ENCODE measurements at regions not wholly inside any gene's neighbourhood (a gene's known extent, or its start where the extent isn't known, plus 50 kb on each side); places are given as distances from the start of the nearest gene placed in this dataset.
"Not testable (repeated sequence)": the region's sequence is repeated elsewhere in the genome, so short reads cannot be mapped to it uniquely, and the experiment has no call there.

DNA sequence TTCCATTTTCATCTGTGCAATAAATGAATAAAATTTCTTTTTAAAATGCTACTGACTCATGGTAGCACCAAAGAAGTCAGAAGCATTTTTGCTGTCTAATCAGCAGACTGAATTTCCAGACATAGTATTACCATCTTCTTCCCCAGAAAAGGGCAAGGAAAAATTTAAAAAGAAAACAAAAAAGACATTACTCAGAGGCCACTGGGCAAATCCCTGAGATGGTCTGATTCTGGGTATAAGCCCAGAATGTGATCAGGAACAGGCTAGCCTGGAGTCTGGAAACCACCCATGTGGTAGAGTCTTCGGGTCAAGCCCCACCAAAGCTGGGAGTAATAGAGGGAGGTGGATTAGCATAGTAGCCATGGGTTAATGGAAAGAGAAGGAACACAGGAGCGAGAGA lies 342.8 kb downstream of the FBXW7 start:
- DNase-seq (ENCODE audit: low spot score): no peak

DNA sequence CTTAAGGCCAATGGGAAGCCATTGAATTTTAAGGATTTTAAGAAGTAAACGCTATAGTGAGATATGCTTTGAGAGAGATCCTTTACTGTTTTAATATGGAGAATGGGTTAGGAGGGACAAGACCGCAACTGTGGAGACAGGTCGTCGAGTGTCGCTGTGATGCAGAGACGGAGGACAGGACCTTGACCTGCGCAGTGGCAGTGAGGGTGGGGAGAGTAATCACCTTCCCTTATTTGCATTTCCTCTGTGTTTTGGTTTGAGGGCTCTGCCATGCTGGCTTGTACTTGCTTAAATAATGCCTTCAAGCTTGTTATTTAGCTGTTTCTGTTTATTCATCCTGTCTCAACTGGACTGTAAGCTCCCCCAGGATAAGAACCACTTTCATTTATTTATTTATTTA lies 345.0 kb downstream of the FBXW7 start:
- DNase-seq (ENCODE audit: low spot score): no peak

DNA sequence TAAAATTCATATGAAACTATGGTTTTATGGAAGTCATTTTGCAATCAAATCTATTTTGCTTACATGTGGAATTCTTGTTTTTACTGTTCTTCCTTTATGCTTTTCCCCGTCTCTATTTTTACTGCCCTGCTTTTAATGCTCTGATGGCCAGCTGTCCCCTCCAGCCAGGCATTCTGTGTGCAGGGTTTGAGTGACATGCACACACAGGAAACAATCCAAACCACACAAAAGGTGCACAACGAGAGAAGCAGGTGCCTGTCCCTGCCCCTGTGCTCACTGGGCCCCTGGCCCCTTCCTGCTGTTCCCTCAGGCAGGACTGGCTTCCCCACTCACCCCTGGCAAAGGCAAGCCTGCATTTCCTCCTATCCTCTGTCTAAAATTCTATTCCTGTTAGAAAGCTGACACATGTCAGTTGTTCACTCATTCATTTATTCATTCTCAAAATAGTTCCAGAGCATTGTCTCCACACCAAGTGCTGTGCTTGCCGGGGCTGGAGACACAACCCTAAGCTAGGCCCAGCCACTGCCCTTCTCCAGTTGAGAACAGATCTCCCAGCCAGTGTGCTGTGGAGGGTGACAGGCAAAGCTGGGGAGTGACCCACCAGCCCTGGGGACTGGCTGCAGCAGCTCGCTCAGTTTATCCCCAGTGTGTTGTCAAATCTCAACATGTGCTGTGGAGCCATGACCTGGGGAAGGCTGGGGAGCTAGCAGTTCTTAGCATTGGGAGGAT lies 346.3 kb downstream of the FBXW7 start:
- DNase-seq (ENCODE audit: low spot score): no peak

DNA sequence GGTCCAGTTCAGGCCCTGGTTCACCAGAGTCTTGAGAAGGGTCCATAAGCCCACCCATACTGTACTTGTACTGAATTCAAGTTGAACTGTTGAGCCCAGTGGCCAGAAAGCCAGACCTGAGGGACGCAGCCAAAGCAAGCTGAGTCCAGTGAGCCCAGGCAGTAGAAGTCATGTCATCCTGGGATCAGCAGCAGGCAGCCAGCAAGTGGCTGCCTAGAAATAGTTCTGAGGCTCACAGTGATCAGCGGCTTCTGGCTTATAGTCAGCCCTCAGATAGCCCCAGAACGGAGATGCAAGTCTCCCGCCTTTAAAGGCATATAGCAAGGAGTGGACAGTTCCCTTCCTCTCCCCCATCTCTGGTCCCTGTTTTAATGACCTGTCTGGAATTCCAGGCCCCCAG lies 347.1 kb downstream of the FBXW7 start:
- DNase-seq (ENCODE audit: low spot score): no peak

DNA sequence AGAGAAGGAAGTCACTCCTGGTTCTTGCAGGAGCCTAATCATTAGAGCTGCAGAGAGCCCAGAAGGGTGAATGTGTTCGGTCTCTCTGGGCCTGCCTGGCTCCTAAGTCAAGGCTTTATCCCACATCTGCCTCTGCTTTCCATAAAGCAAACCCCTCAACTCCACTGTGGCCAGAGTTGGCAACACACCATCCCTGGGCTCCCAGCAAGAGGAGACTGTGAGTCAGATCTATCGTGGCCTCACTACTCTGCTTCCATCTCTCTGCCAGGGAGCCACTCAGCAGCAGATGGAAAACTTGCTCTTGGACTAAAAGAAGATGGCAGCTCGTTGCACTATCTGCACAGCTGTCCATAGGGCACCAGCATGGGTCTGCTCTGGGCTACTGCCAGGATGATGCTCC lies 348.2 kb downstream of the FBXW7 start:
- DNase-seq (ENCODE audit: low spot score): no peak

DNA sequence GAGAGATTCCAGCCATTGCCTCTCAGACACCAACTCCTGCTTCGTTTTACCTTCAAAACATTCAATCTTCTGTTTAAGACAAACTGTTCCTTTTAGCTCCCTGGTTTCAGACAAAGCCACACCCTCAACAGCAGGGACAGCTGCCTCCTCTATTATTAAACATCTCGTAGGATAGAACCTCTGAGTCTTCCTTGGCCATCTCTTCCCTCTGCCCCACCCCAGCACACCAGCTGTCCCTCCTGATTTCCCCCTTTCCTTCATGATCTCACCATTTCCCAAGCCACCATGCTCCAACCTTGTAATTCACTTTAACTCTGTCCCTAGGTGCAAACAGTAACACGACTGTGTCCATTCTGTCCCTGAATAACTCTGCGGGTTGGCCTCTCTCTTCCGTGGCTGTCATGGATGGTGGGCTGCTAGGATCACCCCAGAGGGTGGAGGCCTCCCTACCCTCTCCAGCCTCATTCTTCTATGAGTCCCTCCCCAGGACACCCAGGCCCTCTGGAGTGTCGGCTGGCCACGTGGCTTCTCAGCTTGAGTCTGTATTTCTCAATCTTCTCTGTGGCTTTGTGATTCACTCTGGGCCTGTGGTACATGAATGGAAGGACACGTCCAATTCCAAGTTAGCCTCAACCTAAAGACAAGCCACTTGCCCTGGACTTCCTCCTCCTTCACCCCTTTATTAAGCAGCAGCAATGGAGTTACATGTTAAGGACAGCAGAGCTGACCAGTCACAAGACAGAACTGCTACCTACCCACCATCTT lies 349.9 kb downstream of the FBXW7 start:
- DNase-seq (ENCODE audit: low spot score): no peak

DNA sequence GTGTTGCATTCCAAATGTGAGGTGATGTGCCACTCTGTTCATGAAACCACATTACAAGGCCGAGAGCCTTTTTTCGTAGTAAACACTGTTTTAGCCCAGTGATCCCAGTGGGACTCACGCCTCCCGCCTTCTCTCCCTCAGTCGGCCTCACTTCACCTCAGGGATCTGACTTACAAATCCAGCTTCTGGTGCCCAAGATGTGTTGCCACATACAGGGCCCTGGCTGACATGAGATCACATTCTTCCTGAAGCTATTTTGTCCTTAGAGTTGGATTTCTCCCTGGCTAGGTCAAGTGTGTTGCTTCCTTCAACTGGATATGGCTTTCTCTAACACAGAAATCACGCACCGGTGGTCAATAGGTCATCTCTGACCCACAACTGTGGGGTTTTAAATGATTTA lies 354.7 kb downstream of the FBXW7 start:
- no peak for DNase-seq (ENCODE audit: low spot score)

DNA sequence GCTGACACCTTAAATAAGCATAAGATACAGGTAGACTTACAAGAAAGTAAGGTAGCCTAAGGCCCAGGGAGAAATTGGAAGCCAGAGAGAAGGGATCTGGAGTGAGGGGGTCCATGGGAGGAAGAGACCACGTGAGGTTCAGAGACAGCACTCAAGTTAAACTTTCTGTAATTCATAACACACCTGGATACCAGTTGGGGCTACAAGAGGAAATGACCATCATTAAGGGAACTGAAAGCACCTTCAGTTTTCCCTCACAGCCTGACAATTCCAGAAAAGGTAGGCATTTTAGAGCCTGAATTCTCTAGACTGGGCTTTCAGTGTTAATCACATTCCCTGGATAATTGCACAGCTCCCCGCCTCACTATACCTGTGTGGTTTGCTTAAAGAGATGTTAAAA lies 355.5 kb downstream of the FBXW7 start:
- no peak for DNase-seq (ENCODE audit: low spot score)

DNA sequence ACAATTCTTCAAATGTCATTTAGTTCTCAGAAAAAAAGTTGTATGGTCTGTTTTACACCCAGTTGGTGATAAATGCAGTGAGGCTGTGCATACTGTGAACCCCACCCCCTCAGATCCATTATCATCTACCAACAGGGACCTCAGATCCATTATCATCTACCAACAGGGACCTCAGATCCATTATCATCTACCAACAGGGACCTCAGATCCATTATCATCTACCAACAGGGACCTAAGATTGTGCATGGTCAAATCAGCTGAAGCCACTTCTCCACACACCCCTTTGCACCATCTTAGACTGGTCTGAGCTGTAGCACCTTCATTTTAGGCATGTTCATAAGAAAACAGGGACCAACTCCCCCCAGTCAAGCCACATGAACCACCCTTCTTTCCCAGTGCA lies 358.4 kb downstream of the FBXW7 start:
- not testable (repeated sequence) for DNase-seq (ENCODE audit: low spot score)

DNA sequence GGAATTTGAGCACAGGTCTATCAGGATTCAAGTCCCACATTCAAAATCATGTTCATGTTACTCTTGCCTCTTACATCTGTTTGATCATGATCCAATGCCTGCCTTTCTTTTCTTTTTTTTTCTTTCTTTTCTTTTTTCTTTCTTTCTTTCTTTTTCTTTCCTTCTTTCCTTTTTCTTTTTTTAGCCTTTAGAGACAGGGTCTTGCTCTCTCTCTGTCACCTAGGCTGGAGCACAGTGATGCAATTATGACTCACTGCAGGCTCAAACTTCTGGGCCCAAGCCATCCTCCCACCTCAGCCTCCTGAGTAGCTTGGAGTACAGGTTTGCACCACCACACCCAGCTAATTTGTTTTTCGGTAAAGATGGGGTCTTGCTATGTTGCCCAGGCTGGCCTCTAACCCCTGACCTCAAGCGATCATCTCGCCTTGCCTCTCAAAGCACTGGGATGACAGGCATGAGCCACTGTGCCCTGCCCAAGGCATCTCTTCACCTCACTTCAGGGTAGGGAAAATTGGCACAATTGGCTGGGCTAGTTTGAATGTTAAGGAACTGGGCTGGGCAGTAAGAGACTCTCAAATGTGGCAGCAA lies 359.2 kb downstream of the FBXW7 start:
- DNase-seq (ENCODE audit: low spot score): no peak

DNA sequence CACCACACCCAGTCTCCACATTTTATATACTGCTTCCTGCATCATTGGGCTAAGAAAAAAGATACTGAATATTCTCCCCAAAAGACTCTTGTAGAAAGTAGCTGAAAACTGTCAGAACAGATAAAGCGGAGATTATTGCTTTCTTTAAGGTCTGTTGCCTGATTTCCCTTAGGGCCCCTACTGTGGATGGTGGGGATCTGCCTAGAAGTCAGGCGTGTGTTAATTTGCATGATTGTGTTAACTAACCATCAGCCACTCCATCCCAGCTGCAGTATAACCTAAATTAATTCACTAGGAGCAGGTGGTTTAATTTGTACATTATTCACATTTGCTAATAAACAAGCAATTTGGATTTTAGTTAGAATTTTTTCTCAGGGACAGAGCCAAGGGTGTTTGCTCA lies 360.3 kb downstream of the FBXW7 start:
- DNase-seq (ENCODE audit: low spot score): no peak

DNA sequence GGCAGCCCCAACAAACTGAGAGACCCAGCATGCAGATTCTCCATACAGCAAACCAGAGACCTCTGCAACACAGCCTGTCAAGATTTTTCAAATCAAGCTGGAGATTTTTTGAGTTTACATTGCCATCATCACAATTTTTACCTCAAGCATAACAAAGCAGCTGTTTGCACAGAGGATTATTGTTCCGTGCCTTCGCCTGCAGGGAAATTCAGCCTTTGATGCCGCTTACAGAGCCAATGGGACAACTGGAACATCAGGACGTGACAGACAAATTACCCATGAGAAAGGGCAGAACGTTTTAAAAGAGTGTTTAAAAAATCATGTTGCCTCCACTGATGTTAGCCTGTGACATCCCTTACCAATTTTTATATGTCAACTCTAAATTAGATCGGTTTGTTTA lies 363.7 kb downstream of the FBXW7 start:
- no peak for DNase-seq (ENCODE audit: low spot score)

DNA sequence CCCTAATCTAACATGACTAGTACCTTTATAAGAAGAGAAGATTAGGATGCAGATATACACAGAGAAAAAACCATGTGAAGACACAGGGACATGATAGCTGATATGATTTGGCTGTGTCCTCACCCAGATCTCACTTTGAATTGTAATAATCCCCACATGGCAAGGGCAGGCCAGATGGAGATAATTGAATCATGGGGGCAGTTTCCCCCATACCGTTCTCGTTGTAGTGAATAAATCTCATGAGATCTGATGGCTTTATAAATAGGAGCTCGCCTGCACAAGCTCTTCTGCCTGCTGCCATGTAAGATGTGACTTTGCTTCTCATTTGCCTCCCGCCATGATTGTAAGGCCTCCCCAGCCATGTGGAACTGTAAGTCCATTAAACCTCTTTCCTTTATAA lies 364.3 kb downstream of the FBXW7 start:
- DNase-seq (ENCODE audit: low spot score): no peak

DNA sequence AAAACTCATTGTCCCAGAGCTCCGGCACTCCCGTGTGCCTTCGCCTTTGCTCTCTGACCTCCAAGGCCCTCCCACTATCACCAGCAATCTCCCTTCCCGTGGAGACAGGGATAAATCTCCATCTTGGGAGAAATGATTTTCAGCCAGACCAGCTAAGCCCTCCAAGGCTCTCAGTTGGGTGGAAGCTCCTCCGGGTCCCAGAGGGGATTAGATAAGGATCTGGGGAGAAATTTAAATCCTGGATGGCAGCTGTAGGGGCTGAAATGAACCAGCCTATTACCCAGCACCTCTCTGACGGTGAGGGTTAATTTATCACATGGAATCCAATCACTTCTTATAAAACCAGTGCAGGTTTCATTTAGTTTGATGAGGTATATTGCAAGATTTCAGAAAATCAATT lies 366.2 kb downstream of the FBXW7 start:
- no peak for DNase-seq (ENCODE audit: low spot score)

DNA sequence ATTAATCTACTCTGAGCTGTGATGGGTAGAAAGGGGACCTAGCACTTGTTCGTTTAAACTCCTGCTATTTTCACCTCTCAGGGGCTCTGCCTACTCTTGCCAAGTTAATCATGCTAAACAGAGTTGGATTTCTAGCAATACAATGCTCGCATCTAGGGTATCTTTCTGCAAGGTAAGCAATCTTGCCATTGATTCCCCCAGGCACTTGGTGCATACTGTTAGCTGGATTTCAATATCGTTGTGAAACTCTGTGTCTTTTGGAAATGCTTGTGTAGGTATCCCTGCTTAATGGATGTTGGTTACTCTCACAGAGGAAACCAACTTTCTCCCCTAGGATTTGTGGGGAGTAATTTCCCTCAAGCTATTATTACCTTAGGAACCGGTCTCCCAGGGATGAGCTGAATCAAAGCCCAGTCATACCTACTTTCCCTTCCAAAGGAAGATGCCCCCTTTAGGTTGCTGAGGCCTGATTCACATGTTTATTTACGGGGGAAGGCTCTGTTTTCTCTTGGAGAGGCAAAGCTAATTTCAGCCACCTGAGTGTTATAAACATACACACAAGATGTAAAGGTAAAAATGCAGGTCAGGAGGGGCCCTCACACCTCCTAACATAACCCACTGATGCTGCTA lies 366.8 kb downstream of the FBXW7 start:
- DNase-seq (ENCODE audit: low spot score): no peak

DNA sequence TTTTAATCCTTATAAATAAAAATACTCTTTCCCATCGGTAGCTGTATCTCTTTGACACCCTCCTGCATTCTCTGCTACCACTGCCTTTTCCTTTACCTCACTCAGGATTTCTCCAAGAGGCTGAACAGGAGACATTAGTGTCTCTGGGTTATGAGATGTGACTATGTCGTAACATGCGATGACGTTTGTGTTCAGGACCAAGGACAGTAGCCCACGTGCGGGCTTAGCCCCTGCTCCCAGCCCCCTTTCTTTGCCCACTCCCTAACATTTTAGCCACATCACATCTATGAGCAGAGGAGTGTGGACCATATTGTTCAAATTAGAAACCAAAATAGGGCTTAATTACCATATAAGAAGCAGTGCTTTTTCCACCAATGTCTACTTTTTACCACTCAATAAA lies 369.3 kb downstream of the FBXW7 start:
- no peak for DNase-seq (ENCODE audit: low spot score)

DNA sequence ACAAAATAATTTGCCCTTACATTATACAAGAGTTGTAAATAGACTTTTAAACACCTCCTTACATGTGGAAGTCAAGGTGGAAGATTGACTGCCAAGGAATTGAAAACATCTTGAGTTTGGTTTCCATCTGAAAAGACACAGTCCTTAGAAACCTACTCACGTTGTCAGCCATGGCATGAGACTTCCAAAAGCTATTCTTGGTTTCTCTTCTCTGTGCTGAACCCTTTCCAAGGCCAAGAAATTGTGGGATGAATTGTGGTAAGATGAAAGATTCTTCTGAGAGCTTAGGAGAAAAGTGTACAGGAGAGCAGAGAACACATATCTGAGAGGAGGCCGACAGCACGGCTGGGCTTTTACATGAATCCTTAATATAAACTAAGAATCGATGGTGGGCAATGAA lies 370.0 kb downstream of the FBXW7 start:
- DNase-seq (ENCODE audit: low spot score): no peak

DNA sequence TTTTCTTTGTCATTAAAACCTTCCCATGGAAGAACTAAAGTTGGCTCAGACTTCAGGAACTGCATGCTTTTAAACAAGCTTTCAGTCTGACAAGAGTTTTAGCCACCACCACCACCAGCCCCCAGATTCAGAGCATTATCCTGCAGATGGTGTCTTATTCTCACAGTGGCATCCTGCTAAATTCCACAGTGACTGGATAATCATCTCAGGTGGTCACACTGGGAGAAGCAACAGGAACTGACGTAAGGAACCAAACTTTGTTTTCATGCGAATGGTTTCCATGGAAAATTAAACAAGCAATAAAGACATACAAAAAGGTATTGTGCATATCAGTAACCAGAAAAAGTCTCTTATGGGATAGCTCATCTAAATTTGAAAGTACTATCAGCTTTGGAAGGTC lies 370.7 kb downstream of the FBXW7 start:
- no peak for DNase-seq (ENCODE audit: low spot score)

DNA sequence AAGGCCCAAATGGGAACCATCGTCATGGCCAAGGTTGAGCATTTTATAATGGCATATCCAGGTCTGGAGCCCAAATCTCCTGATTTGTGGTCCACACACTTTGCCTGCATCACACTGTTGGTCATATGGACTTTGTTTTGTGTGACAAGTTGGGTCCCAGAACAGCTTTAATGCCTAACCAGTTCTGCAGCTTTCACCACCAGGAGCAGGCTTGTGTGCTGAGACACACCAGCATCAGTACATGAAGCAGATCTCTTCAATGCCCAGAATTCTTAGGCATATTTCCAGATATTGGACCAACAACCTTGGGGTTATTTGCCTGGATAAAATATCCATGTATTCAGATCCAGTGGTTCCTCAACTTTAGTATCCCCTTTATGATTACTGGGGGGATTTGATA lies 371.3 kb downstream of the FBXW7 start:
- no peak for DNase-seq (ENCODE audit: low spot score)

DNA sequence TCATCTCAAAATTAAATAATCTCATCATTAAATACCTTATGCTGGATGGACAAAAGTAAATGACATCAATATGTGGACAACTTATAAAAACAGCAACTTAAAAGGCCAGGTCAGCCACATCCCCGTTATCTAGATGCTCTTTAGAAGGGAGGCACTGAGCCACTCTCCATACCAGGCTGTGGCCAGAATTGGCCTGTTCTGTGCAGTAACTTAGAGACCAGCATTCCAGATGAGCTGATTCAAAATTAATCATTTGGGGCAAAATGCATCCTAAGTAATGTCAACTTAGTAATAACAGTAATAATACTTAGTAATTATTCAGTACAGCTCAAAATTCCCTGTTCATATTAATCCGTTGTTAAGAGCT lies 373.6 kb downstream of the FBXW7 start:
- DNase-seq (ENCODE audit: low spot score): no peak

DNA sequence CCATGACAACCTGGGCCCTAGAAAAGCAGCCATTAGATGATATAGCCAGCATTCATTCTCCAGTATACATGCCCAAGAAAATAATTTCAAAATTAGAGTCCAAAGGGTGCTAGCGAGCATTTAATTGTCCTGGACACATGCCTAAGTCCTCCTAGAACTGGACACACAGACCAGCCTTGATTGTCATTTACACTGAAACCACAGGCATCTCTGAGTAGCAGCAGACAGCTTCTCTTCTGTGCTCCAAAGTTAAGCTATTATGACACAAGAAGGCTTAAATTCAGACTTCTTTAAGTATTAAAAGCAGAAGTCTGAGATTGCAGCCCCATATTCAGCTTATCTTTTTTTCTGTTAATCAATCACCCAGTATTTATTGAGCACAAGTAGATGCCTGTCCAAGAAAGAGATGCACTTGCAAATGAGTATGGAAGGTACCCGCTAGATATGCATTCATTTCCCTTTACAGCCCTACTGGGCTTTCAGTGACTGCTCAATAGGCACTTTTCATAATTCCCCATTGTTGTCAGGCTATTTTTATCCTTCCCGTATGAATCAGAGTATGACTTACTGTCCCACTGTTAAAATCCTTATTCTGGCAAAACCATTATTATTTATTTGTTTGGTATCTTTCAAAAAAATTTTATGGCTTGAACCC lies 374.1 kb downstream of the FBXW7 start:
- no peak for DNase-seq (ENCODE audit: low spot score)

DNA sequence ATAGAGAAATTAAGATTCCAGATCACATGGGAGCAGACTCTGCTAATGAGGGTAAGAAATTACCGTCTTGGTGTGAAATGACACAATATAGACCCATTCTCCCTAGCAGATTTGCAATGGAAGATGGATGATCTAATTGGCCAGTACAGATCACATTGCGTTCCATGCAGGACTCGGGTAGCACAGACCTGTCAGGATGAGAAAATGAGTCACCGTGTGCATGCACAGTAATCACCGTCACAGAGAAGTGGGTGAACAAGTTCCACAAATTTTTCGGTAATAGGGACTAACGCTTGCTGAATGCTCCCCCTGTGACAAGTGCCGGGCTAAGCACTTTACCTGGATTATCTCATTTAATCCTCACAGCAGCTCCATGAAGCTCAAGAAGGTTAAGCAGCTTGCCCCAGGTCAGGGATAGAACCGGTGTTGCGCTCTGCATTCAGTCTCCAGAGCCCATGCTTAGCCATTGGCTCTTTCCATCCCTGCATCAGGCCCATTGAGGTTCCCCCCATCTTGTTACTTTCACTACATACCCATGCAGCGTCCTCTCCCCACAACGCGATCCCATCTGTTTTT lies 375.6 kb downstream of the FBXW7 start:
- DNase-seq (ENCODE audit: low spot score): no peak

Measured in HuH-7.5 (cell line).